PC-9 (cell line): ENCODE measurements at regions not wholly inside any gene's neighbourhood (a gene's known extent, or its start where the extent isn't known, plus 50 kb on each side); places are given as distances from the start of the nearest gene placed in this dataset.

ENCODE experiments used
- BruUV-seq: library from RNA; stranded (reverse); fragments of 400-500 nt; replicated peaks from 2 replicates; lab custom pipeline; 2021; lab: Mats Ljungman, UMichigan
- CTCF ChIA-PET: fragments of 300-600 bp; sonication (Branson Sonifier 250); formaldehyde crosslinking; loops from one replicate; lab custom pipeline; 2022; ENCODE audit warnings: antibody characterized with exemption; lab: Charles Lee
- POLR2A ChIA-PET: fragments of 300-600 bp; sonication (Branson Sonifier 250); formaldehyde crosslinking; loops from one replicate; lab custom pipeline; 2022; ENCODE audit warnings: antibody characterized with exemption; ENCODE audit not compliant: unreplicated experiment; lab: Charles Lee
- DNase-seq, 2 experiments: peaks; one replicate each; pipeline versions ENCODE4 v3.0.0 to v3.0.0-alpha.2; 2015 to 2022; ENCODE audit warnings: mixed read lengths in 1 of 2
- H2AFZ ChIP-seq: fragments of 200-600 bp; sonication (generic); 2 replicates; pipeline ENCODE4 v1.8.1; 2017; ENCODE audit warnings: antibody characterized with exemption
- H3F3A ChIP-seq: fragments of 200-600 bp; sonication (generic); 2 replicates; pipeline ENCODE4 v1.8.1; 2017; ENCODE audit warnings: antibody characterized with exemption, mild to moderate bottlenecking, low read depth; ENCODE audit not compliant: insufficient read depth
- H3K27ac ChIP-seq: fragments of 200-600 bp; sonication (generic); 2 replicates; pipeline ENCODE4 v1.6.1; 2016; ENCODE audit warnings: mixed run types
- H3K27me3 ChIP-seq: fragments of 200-600 bp; sonication (generic); 2 replicates; pipeline ENCODE4 v1.6.1; 2016; ENCODE audit warnings: low read depth, mixed run types; ENCODE audit not compliant: insufficient read depth
- H3K36me3 ChIP-seq: fragments of 200-600 bp; sonication (generic); 2 replicates; pipeline ENCODE4 v1.6.1; 2016; ENCODE audit warnings: low read depth, mixed run types
- H3K4me1 ChIP-seq: fragments of 200-600 bp; sonication (generic); replicated peaks from 2 replicates; pipeline ENCODE4 v1.6.1; 2016; ENCODE audit warnings: mixed run types; ENCODE audit not compliant: insufficient read depth
- H3K4me2 ChIP-seq: fragments of 200-600 bp; sonication (generic); 2 replicates; pipeline ENCODE4 v1.6.1; 2017; ENCODE audit warnings: mixed run types
- H3K4me3 ChIP-seq: fragments of 200-600 bp; sonication (generic); 2 replicates; pipeline ENCODE4 v1.6.1; 2016; ENCODE audit warnings: mixed run types
- H3K79me2 ChIP-seq: fragments of 200-600 bp; sonication (generic); 2 replicates; pipeline ENCODE4 v1.6.1; 2017; ENCODE audit warnings: low read depth, mixed run types
- H3K9me2 ChIP-seq: fragments of 200-600 bp; sonication (generic); 2 replicates; pipeline ENCODE4 v1.8.1; 2017; ENCODE audit warnings: mild to moderate bottlenecking; ENCODE audit not compliant: insufficient read depth
- H3K9me3 ChIP-seq: fragments of 200-600 bp; sonication (generic); 2 replicates; pipeline ENCODE4 v1.8.1; 2016; ENCODE audit warnings: low read depth; ENCODE audit not compliant: insufficient read depth
- H4K20me1 ChIP-seq: fragments of 200-600 bp; sonication (generic); 2 replicates; pipeline ENCODE4 v1.8.1; 2017; ENCODE audit not compliant: insufficient read depth
- EZH2 ChIP-seq: fragments of 200-600 bp; sonication (generic); IDR thresholded peaks from 2 replicates; pipeline ENCODE4 v1.8.0; 2017; ENCODE audit warnings: antibody characterized with exemption, low read depth
- intact Hi-C: fragments of 100-400 bp; cut with micrococcal nuclease; formaldehyde crosslinking; loops from one replicate; pipeline ENCODE4 v1.10.0; 2022; ENCODE audit not compliant: unreplicated experiment
- TF ChIP-seq, protein P1 (sequence below): fragments of 200-600 bp; sonication (generic); conservative IDR thresholded peaks from 2 replicates; pipeline ENCODE4 v1.6.1; 2017; ENCODE audit warnings: mixed run types, antibody characterized with exemption, mild to moderate bottlenecking, moderate library complexity

DNA sequence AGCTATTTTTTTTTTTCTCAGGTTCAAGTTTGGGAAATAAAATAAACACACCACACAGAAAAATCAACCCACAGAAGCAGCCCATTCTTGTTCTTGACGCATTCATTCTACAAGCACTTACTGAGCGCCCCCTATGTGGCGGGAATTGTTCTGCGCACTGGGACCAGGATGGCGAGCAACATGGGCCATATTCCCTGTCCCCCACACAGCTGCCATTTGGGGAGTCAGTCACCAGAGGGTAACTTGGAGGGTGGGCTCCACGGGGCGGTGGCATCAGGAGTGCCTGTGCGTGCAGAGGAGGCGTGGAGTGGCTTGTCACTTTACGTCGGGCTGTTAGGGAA is 185.0 kb upstream of the PDE10A start:
- no peak overlapping the region for H3K4me2 ChIP-seq
- no peak overlapping the region for H3K4me3 ChIP-seq
- ChIA-PET CTCF (no interaction called here), POLR2A (no interaction called here)
- H3F3A ChIP-seq = no peaks in the 10 kb centered on the region
- no peaks in the 10 kb centered on the region for H3K4me1 ChIP-seq
- H3K27ac ChIP-seq = no peak overlapping the region
- H3K79me2 ChIP-seq = no peaks in the 10 kb centered on the region
- H3K27me3 ChIP-seq = peaks cover 75% of the 10 kb centered on the region
- no TSS peak for BruUV-seq
- no peak overlapping the region for H2AFZ ChIP-seq
- no peaks in the 10 kb centered on the region for H3K9me3 ChIP-seq
- TF ChIP-seq, protein P1, sequence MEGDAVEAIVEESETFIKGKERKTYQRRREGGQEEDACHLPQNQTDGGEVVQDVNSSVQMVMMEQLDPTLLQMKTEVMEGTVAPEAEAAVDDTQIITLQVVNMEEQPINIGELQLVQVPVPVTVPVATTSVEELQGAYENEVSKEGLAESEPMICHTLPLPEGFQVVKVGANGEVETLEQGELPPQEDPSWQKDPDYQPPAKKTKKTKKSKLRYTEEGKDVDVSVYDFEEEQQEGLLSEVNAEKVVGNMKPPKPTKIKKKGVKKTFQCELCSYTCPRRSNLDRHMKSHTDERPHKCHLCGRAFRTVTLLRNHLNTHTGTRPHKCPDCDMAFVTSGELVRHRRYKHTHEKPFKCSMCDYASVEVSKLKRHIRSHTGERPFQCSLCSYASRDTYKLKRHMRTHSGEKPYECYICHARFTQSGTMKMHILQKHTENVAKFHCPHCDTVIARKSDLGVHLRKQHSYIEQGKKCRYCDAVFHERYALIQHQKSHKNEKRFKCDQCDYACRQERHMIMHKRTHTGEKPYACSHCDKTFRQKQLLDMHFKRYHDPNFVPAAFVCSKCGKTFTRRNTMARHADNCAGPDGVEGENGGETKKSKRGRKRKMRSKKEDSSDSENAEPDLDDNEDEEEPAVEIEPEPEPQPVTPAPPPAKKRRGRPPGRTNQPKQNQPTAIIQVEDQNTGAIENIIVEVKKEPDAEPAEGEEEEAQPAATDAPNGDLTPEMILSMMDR = no peak
- TF ChIP-seq EZH2 = no peak
- no peaks in the 10 kb centered on the region for H3K9me2 ChIP-seq
- no peaks in the 10 kb centered on the region for H4K20me1 ChIP-seq
- no peaks in the 10 kb centered on the region for H3K36me3 ChIP-seq
- intact Hi-C loops = no loop called here
- no peak for DNase-seq

DNA sequence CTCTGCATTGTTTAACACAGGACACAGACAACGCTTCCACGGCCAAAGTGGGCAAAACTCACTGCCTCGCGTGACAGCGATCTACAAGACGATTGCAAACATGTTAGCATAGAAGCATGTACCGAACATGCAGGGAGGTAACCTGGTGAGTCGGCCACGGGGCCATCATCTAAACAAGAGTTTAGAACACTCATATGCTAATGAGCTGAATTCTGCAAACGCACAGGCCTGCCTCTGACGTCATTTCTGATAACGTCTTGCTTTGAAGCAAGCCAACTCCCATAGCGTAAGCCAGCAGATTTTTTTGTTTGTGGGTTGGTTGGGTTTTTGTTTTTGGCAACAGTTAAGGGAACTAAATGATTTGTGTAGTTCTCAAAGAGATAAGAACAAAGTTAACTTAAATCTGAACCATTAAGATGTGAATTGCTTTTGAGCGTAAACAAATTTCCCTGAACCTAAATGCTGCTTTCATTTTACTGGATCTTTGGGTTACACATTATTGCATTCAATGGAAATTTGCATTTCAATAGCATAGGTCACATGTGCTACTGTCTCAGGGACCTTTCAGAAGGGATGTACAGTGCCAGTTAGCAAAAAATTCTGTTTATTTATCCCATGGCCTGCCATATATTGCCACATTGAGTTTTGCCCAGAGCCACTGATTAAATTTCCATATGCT is 184.5 kb upstream of the PDE10A start:
- H3K4me2 ChIP-seq = no peak overlapping the region
- no peak overlapping the region for H3K4me3 ChIP-seq
- H3F3A ChIP-seq = no peaks in the 10 kb centered on the region
- H3K27me3 ChIP-seq = peaks cover 75% of the 10 kb centered on the region
- DNase-seq = no peak
- H3K27ac ChIP-seq = no peak overlapping the region
- no peaks in the 10 kb centered on the region for H3K9me3 ChIP-seq
- CTCF ChIA-PET = no interaction called here
- H3K79me2 ChIP-seq = no peaks in the 10 kb centered on the region
- H3K4me1 ChIP-seq = no peaks in the 10 kb centered on the region
- no peak for TF ChIP-seq EZH2
- TF ChIP-seq, protein P1 = no peak
- H4K20me1 ChIP-seq = no peaks in the 10 kb centered on the region
- no TSS peak for BruUV-seq
- H3K36me3 ChIP-seq = no peaks in the 10 kb centered on the region
- H2AFZ ChIP-seq = no peak overlapping the region
- H3K9me2 ChIP-seq = no peaks in the 10 kb centered on the region
- POLR2A ChIA-PET = no interaction called here
- intact Hi-C loops = no loop called here

DNA sequence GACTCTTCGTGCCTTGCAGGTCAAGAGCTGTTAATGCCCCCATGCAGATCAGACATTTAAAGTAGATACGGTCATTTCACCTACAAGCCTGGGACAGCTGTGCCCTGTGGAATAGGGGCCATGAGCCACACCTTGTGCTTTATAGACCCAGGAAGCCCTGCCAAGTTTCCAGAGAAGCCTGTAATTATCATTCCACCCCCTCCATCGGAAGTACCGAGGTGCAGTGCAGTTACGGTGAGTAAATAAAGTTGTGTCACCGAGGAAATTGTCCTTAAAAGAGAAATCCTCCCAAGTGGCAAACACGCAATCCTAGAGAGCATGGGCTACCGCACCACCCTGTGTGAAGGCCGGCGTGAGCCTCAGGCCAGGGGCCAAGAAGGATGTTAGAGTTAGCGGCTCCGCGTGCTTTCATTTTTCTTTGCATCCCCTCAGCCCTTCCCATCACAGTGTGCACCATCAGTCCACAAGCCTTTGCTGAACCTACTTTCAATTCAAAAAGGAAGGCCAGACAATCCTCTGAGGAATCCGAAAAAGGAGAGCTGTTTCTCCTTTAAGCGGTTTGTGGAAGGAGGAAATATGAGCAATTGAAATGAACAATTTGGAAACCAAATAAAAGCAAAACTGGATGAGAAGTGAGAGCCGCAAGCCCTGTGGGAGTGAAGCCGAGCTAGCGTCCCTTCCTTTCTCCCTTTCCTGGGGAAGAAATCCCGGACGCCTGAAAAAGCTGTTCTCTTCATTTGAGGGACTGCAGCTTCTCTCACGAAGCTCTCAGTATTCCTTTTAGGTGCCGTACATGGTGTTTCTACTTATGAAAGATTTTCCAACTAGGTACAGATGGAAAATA is 183.3 kb upstream of the PDE10A start:
- CTCF ChIA-PET = no interaction called here
- 0 out of 2 replicates have a peak overlapping the region, but pooled peaks have one; percentile 10 for H3K4me2 ChIP-seq

More for the DNA sequence above, 183.3 kb upstream of the PDE10A start:
- TF ChIP-seq EZH2 = no peak
- TF ChIP-seq, protein P1 = no peak
- Histone ChIP-seq H3K9me2 (no peaks in the 10 kb centered on the region), H4K20me1 (no peaks in the 10 kb centered on the region), H3K36me3 (no peaks in the 10 kb centered on the region), H2AFZ (no peak overlapping the region), H3K4me1 (no peaks in the 10 kb centered on the region), H3K27me3 (peaks cover 76% of the 10 kb centered on the region), H3F3A (no peaks in the 10 kb centered on the region), H3K79me2 (no peaks in the 10 kb centered on the region), H3K4me3 (0 out of 2 replicates have a peak overlapping the region, but pooled peaks have one; percentile 14), H3K9me3 (no peaks in the 10 kb centered on the region), H3K27ac (no peak overlapping the region)
- no peak for DNase-seq
- intact Hi-C loops = no loop called here
- POLR2A ChIA-PET = no interaction called here
- BruUV-seq = no TSS peak
